WTC11 (cell line): ENCODE measurements at regions not wholly inside any gene's neighbourhood (a gene's known extent, or its start where the extent isn't known, plus 50 kb on each side); places are given as distances from the start of the nearest gene placed in this dataset.

Source experiments
- ATAC-seq: fragments of 200-7000 bp; cut with Tn5 transposase; 2 replicates; pipeline ENCODE4 v1.10.0; 2021; ENCODE audit warnings: mild to moderate bottlenecking, moderate library complexity
- CTCF ChIA-PET: fragments of 300-600 bp; sonication (Branson Sonifier 250); formaldehyde crosslinking; loops from one replicate; lab custom pipeline; 2021; ENCODE audit warnings: antibody characterized with exemption; lab: Charles Lee
- POLR2A ChIA-PET: fragments of 350-600 bp; sonication (Branson Sonifier 250); formaldehyde crosslinking; loops from one replicate; lab custom pipeline; 2021; ENCODE audit warnings: antibody characterized with exemption; lab: Charles Lee
- DNase-seq: peaks from one replicate; pipeline ENCODE4 v3.0.0; 2021; ENCODE audit warnings: low spot score
- H3K27ac Mint-ChIP-seq: 2 replicates; pipeline ENCODE4 v1.8.0; 2021; ENCODE audit warnings: mixed read lengths
- H3K27me3 Mint-ChIP-seq: 2 replicates; pipeline ENCODE4 v1.8.0; 2021; ENCODE audit warnings: low read depth, mild to moderate bottlenecking, moderate library complexity, mixed read lengths
- H3K36me3 Mint-ChIP-seq: 2 replicates; pipeline ENCODE4 v1.8.0; 2021; ENCODE audit warnings: mixed read lengths
- H3K4me1 Mint-ChIP-seq: 2 replicates; pipeline ENCODE4 v1.8.0; 2022; ENCODE audit warnings: mixed read lengths
- H3K4me3 Mint-ChIP-seq: 2 replicates; pipeline ENCODE4 v1.8.0; 2021; ENCODE audit warnings: mild to moderate bottlenecking, moderate library complexity, mixed read lengths
- H3K9me3 Mint-ChIP-seq: 2 replicates; pipeline ENCODE4 v1.8.0; 2021; ENCODE audit warnings: mixed read lengths
- ARID4B ChIP-seq: sonication (generic); formaldehyde crosslinking; IDR thresholded peaks from 2 replicates; pipeline ENCODE4 v1.8.0; 2023; ENCODE audit warnings: missing genetic modification reagents, mild to moderate bottlenecking, borderline replicate concordance
- FOXJ3 ChIP-seq: sonication (generic); formaldehyde crosslinking; IDR thresholded peaks from 2 replicates; pipeline ENCODE4 v1.9.0; 2021; ENCODE audit warnings: missing genetic modification reagents, mild to moderate bottlenecking, borderline replicate concordance
- FOXP1 ChIP-seq: sonication (generic); formaldehyde crosslinking; IDR thresholded peaks from 2 replicates; pipeline ENCODE4 v1.8.0; 2022; ENCODE audit warnings: missing genetic modification reagents, mild to moderate bottlenecking, moderate library complexity, borderline replicate concordance
- GABPB1 ChIP-seq: sonication (generic); formaldehyde crosslinking; IDR thresholded peaks from 2 replicates; pipeline ENCODE4 v1.8.1; 2023; ENCODE audit warnings: mild to moderate bottlenecking, missing genetic modification reagents
- MAX ChIP-seq: sonication (generic); formaldehyde crosslinking; IDR thresholded peaks from 2 replicates; pipeline ENCODE4 v1.8.0; 2022; ENCODE audit warnings: mild to moderate bottlenecking, missing genetic modification reagents
- TCF7 ChIP-seq: sonication (generic); formaldehyde crosslinking; IDR thresholded peaks from 2 replicates; pipeline ENCODE4 v1.8.0; 2022; ENCODE audit warnings: mild to moderate bottlenecking, low read depth, missing genetic modification reagents, moderate library complexity
- USF2 ChIP-seq: sonication (generic); formaldehyde crosslinking; IDR thresholded peaks from 2 replicates; pipeline ENCODE4 v1.8.1; 2023; ENCODE audit warnings: mild to moderate bottlenecking, missing genetic modification reagents, moderate library complexity
- ZNF121 ChIP-seq: sonication (generic); formaldehyde crosslinking; IDR thresholded peaks from 2 replicates; pipeline ENCODE4 v1.8.0; 2023; ENCODE audit warnings: missing genetic modification reagents
- ZNF423 ChIP-seq: fragments of 250-450 bp; sonication (Bioruptor Pico); IDR thresholded peaks from 2 replicates; pipeline ENCODE4 v2.1.2; 2022; ENCODE audit warnings: mild to moderate bottlenecking, moderate library complexity
- TF ChIP-seq, protein P1 (sequence below): fragments of 250-450 bp; sonication (Bioruptor Pico); IDR thresholded peaks from 2 replicates; pipeline ENCODE4 v2.1.2; 2022; ENCODE audit warnings: mild to moderate bottlenecking, moderate library complexity
- TF ChIP-seq, protein P2 (sequence below): sonication (generic); formaldehyde crosslinking; IDR thresholded peaks from 2 replicates; pipeline ENCODE4 v1.8.0; 2022; ENCODE audit warnings: missing genetic modification reagents

DNA sequence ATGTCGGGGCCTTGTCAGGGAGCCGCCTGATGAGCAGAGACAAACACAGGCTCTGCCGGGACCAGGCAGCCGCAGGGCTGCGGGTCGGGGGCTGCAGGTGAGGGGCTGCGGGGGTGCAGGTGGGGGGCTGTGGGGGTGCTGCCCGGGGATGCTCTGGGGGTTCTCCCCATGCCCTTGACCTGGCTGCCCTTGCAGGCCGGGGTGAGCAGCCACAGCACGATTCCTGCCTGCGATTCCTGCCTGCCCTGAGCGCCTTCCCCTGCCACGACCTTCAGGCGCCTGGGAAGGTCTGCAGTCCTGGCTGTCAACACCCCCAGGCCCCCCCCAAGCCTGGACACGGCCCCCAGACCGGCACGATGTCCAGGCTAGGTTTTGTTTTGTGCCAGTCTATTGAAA is 106.3 kb downstream of the FAM53A start:
- Mint-ChIP-seq H3K9me3 (no peaks in the 10 kb centered on the region), H3K4me1 (peaks cover 32% of the 10 kb centered on the region), H3K27me3 (peaks cover 12% of the 10 kb centered on the region), H3K36me3 (no peaks in the 10 kb centered on the region), H3K27ac (no peak overlapping the region), H3K4me3 (peak overlapping the region; percentile 60)
- TF ChIP-seq TCF7: no peak
- no peak for TF ChIP-seq FOXJ3
- no peak for TF ChIP-seq ARID4B (CRISPR knock-in tag)
- TF ChIP-seq, protein P1, sequence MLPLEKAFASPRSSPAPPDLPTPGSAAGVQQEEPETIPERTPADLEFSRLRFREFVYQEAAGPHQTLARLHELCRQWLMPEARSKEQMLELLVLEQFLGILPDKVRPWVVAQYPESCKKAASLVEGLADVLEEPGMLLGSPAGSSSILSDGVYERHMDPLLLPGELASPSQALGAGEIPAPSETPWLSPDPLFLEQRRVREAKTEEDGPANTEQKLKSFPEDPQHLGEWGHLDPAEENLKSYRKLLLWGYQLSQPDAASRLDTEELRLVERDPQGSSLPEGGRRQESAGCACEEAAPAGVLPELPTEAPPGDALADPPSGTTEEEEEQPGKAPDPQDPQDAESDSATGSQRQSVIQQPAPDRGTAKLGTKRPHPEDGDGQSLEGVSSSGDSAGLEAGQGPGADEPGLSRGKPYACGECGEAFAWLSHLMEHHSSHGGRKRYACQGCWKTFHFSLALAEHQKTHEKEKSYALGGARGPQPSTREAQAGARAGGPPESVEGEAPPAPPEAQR (CRISPR knock-in tag): no peak
- TF ChIP-seq, protein P2, sequence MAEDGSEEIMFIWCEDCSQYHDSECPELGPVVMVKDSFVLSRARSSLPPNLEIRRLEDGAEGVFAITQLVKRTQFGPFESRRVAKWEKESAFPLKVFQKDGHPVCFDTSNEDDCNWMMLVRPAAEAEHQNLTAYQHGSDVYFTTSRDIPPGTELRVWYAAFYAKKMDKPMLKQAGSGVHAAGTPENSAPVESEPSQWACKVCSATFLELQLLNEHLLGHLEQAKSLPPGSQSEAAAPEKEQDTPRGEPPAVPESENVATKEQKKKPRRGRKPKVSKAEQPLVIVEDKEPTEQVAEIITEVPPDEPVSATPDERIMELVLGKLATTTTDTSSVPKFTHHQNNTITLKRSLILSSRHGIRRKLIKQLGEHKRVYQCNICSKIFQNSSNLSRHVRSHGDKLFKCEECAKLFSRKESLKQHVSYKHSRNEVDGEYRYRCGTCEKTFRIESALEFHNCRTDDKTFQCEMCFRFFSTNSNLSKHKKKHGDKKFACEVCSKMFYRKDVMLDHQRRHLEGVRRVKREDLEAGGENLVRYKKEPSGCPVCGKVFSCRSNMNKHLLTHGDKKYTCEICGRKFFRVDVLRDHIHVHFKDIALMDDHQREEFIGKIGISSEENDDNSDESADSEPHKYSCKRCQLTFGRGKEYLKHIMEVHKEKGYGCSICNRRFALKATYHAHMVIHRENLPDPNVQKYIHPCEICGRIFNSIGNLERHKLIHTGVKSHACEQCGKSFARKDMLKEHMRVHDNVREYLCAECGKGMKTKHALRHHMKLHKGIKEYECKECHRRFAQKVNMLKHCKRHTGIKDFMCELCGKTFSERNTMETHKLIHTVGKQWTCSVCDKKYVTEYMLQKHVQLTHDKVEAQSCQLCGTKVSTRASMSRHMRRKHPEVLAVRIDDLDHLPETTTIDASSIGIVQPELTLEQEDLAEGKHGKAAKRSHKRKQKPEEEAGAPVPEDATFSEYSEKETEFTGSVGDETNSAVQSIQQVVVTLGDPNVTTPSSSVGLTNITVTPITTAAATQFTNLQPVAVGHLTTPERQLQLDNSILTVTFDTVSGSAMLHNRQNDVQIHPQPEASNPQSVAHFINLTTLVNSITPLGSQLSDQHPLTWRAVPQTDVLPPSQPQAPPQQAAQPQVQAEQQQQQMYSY (CRISPR knock-in tag): no peak
- no peak for TF ChIP-seq GABPB1 (CRISPR knock-in tag)
- no peak for TF ChIP-seq FOXP1
- no peak for TF ChIP-seq ZNF423 (CRISPR knock-in tag)
- POLR2A ChIA-PET: no interaction called here
- ATAC-seq (no peak), DNase-seq (no peak)
- CTCF ChIA-PET: interaction anchor here (0.8 to 1.2 kb wide), 5 partner anchors 10 to 190 kb away, joined by 3 to 6 read pairs (median 4); no protein-coding TSS in a partner anchor

DNA sequence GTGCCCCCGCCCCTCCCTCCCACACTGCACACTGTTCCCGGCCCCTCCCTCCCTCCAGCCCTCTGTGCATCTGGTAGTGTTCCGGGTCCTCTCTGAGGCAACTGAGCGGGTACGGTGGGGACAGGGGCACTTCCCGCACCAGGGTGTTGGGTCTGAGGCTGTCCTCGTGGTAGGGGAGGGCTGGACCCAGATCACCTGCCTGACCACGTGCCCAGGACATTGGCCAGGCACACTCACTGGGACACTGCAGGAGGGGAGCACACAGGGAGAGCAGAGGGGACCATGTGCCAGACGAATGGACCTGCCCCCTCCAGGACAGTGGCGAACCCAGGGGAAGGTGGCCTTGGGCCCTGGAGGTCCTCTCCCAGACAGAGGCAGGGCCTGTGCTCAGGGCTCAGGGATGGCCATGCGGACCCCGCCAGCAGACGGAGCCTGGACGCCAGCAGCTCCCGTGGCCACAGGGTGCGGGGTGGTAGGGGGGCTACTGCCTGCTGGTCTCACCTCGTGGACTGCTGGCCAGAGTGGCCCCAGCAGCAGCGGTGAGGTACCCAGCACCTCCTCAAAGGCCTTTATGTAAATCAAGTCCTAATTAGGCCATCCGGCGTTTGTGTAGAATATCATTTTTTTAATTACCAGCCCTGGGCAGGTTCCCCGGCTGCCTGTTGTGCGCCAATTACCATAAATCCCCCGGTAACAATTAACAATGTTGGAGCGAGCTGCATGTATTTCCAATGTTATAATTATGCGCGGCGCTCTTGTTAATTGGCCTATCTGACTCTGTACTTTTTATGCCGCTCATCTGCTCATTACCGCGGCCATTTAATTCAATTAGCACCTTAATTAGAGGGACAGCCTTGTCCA is 106.9 kb downstream of the FAM53A start:
- ATAC-seq (no peak), DNase-seq (no peak)
- H3K9me3 Mint-ChIP-seq: no peaks in the 10 kb centered on the region
- ChIA-PET CTCF (no interaction called here), POLR2A (no interaction called here)
- TF ChIP-seq ZNF121 (CRISPR knock-in tag) (no peak), MAX (0 out of 2 replicates have a peak, but pooled peaks have one; percentile 37), USF2 (CRISPR knock-in tag) (peak; percentile 46; the same call in 1 of the 2 replicates)
- TF ChIP-seq, all 79 proteins: peak for 2
- H3K36me3 Mint-ChIP-seq: no peaks in the 10 kb centered on the region
- peaks cover 37% of the 10 kb centered on the region for H3K4me1 Mint-ChIP-seq
- peak overlapping the region; percentile 25; the same call in 1 of the 2 replicates for H3K4me3 Mint-ChIP-seq
- H3K27me3 Mint-ChIP-seq: peaks cover 13% of the 10 kb centered on the region
- H3K27ac Mint-ChIP-seq: no peak overlapping the region
